NCI-H1092 treated with DMSO at 0.1 percent for 48 hours (cell line): ENCODE measurements at regions not wholly inside any gene's neighbourhood (a gene's known extent, or its start where the extent isn't known, plus 50 kb on each side); places are given as distances from the start of the nearest gene placed in this dataset.

ENCODE experiments used
- DNase-seq: peaks from one replicate; lab custom pipeline; 2025; lab: John Stamatoyannopoulos, UW

GRCh38 chr4:133741766-133742165 is 459.8 kb downstream of the PABPC4L start:
- DNase-seq: no peak

- no peak for DNase-seq
These were observed 481.6 kb downstream of the PABPC4L start for GRCh38 chr4:133720001-133720400.

GRCh38 chr4:133719098-133719497 is 482.5 kb downstream of the PABPC4L start:
- DNase-seq: no peak

- no peak for DNase-seq
These were observed 487.4 kb downstream of the PABPC4L start for GRCh38 chr4:133714211-133714610.

- no peak for DNase-seq
These were observed 488.2 kb downstream of the PABPC4L start for GRCh38 chr4:133713340-133713739.

- DNase-seq: no peak
These were observed 489.8 kb downstream of the PABPC4L start for GRCh38 chr4:133711817-133712216.

- DNase-seq: no peak
These were observed 507.2 kb downstream of the PABPC4L start for GRCh38 chr4:133694416-133694815.

GRCh38 chr4:133683967-133684366 is 517.6 kb downstream of the PABPC4L start:
- no peak for DNase-seq

GRCh38 chr4:133668061-133668851 is 519.2 kb downstream of the PCDH10 start:
- DNase-seq: no peak

GRCh38 chr4:133647206-133647605 is 498.1 kb downstream of the PCDH10 start:
- DNase-seq: no peak

- DNase-seq: no peak
These were observed 492.1 kb downstream of the PCDH10 start for GRCh38 chr4:133641191-133641590.

GRCh38 chr4:133638751-133639150 is 489.7 kb downstream of the PCDH10 start:
- no peak for DNase-seq

- no peak for DNase-seq
These were observed 488.1 kb downstream of the PCDH10 start for GRCh38 chr4:133637161-133637560.

GRCh38 chr4:133624744-133625143 is 475.6 kb downstream of the PCDH10 start:
- no peak for DNase-seq

- no peak for DNase-seq
These were observed 474.8 kb downstream of the PCDH10 start for GRCh38 chr4:133623847-133624246.

GRCh38 chr4:133621628-133622027 is 472.5 kb downstream of the PCDH10 start:
- DNase-seq: no peak

- DNase-seq: no peak
These were observed 471.5 kb downstream of the PCDH10 start for GRCh38 chr4:133620555-133620954.

GRCh38 chr4:133618963-133619362 is 469.9 kb downstream of the PCDH10 start:
- DNase-seq: no peak

- no peak for DNase-seq
These were observed 450.9 kb downstream of the PCDH10 start for GRCh38 chr4:133600008-133600407.

- DNase-seq: no peak
These were observed 449.7 kb downstream of the PCDH10 start for GRCh38 chr4:133598779-133599178.

- DNase-seq: no peak
These were observed 448.2 kb downstream of the PCDH10 start for GRCh38 chr4:133597251-133597650.

GRCh38 chr4:133596459-133596858 is 447.4 kb downstream of the PCDH10 start:
- no peak for DNase-seq

GRCh38 chr4:133594390-133595207 is 445.5 kb downstream of the PCDH10 start:
- no peak for DNase-seq
